K562 (cell line): ENCODE measurements at regions not wholly inside any gene's neighbourhood (a gene's known extent, or its start where the extent isn't known, plus 50 kb on each side); places are given as distances from the start of the nearest gene placed in this dataset.

ENCODE experiments used
- ATAC-seq: fragments of 200-7000 bp; cut with Tn5 transposase; 3 replicates; pipeline ENCODE4 v1.9.1; 2020; ENCODE audit warnings: moderate library complexity
- BruUV-seq: library from RNA; stranded (reverse); fragments of 400-500 nt; replicated peaks from 2 replicates; lab custom pipeline; 2021; lab: Mats Ljungman, UMichigan
- CTCF ChIA-PET: fragments of 300-600 bp; formaldehyde crosslinking; extraction: SDS; loops from one replicate; lab custom pipeline; 2021; ENCODE audit warnings: low intra/inter-chr PET ratio; lab: Yijun Ruan, JAX
- POLR2A ChIA-PET: fragments of 300-600, 350-650 bp; sonication (Branson Sonifier 250); formaldehyde crosslinking; extraction: SDS; loops from one replicate; lab custom pipeline; 2021; ENCODE audit warnings: antibody characterized with exemption, inconsistent platforms; lab: Yijun Ruan, JAX
- DNase-seq, 4 experiments: peaks; one replicate each; pipeline versions ENCODE4 v3.0.0 to v3.0.0-alpha.2; 2011 to 2018; ENCODE audit warnings: low spot score in 3 of 4, mixed read lengths in 3 of 4; ENCODE audit errors: extremely low read depth in 1 of 4
- FAIRE-seq: peaks from 2 replicates; lab custom pipeline; 2011; peaks lifted over from hg19 to GRCh38; lab: Jason Lieb, UNC
- H2AFZ ChIP-seq: 2 replicates; pipeline ENCODE4 v1.6.0; 2011; ENCODE audit warnings: low read depth, low read length, control low read depth, inconsistent platforms
- H3K27ac ChIP-seq: fragments of 200-600 bp; 3 replicates; pipeline ENCODE4 v1.8.0; 2011; ENCODE audit warnings: low read depth, mild to moderate bottlenecking, control low read depth, inconsistent platforms, low read length, moderate library complexity, mixed read lengths; ENCODE audit errors: extremely low read depth
- H3K27me3 ChIP-seq, 2 experiments: fragments of 300-600 bp in 1 of 2; 2 replicates in 1 of 2; 3 replicates in 1 of 2; pipeline versions ENCODE4 v1.6.0 to v1.8.0; 2011; ENCODE audit warnings: inconsistent platforms in 2 of 2, low read length in 2 of 2, mild to moderate bottlenecking in 1 of 2, mixed read lengths in 1 of 2, moderate library complexity in 1 of 2; ENCODE audit not compliant: control insufficient read depth in 2 of 2, insufficient read depth in 2 of 2
- H3K36me3 ChIP-seq: fragments of 300-600 bp; 3 replicates; pipeline ENCODE4 v1.8.0; 2011; ENCODE audit warnings: mild to moderate bottlenecking, low read length, inconsistent platforms; ENCODE audit not compliant: control insufficient read depth, insufficient read depth
- H3K4me1 ChIP-seq, 2 experiments: fragments of 200-600 bp in 1 of 2; replicated peaks in 1 of 2; 2 replicates in 1 of 2; 3 replicates in 1 of 2; pipeline versions ENCODE4 v1.5.1 to v1.8.0; 2011; ENCODE audit warnings: inconsistent platforms in 2 of 2, low read length in 2 of 2, mild to moderate bottlenecking in 1 of 2, mixed read lengths in 1 of 2, moderate library complexity in 1 of 2; ENCODE audit not compliant: control insufficient read depth in 2 of 2, insufficient read depth in 2 of 2
- H3K4me2 ChIP-seq: 2 replicates; pipeline ENCODE4 v1.6.1; 2011; ENCODE audit warnings: low read length, control low read depth, inconsistent platforms, mixed read lengths; ENCODE audit not compliant: insufficient read depth
- H3K4me3 ChIP-seq: fragments of 200-600 bp; sonication (generic), shearing (Covaris generic); 2 replicates; pipeline ENCODE4 v1.5.1; 2016; ENCODE audit warnings: control low read depth, inconsistent platforms
- H3K79me2 ChIP-seq: fragments of 200-600 bp; 3 replicates; pipeline ENCODE4 v1.8.0; 2011; ENCODE audit warnings: low read length, inconsistent platforms; ENCODE audit not compliant: control insufficient read depth, insufficient read depth
- H3K9ac ChIP-seq, 2 experiments: 2 replicates each; pipeline versions ENCODE4 v1.6.0 to v1.6.1; 2011; ENCODE audit warnings: low read depth in 2 of 2, low read length in 2 of 2, control low read depth in 1 of 2, inconsistent platforms in 1 of 2, mild to moderate bottlenecking in 1 of 2, mixed read lengths in 1 of 2; ENCODE audit not compliant: insufficient read depth in 1 of 2
- H3K9me1 ChIP-seq: one replicate; pipeline ENCODE4 v1.6.0; 2011; ENCODE audit warnings: inconsistent platforms, mild to moderate bottlenecking, low read length, moderate library complexity; ENCODE audit not compliant: control insufficient read depth, insufficient read depth
- H3K9me3 ChIP-seq: replicated peaks from 2 replicates; pipeline ENCODE4 v1.5.1; 2011; ENCODE audit warnings: low read depth, low read length, inconsistent platforms; ENCODE audit not compliant: control insufficient read depth, insufficient read depth
- H4K20me1 ChIP-seq: replicated peaks from 2 replicates; pipeline ENCODE4 v1.6.1; 2011; ENCODE audit warnings: low read length, inconsistent platforms, mixed read lengths; ENCODE audit not compliant: control insufficient read depth, insufficient read depth
- BACH1 ChIP-seq: fragments of 200-800 bp; sonication (Bioruptor generic); IDR thresholded peaks from 2 replicates; pipeline ENCODE4 v1.6.1; 2016; ENCODE audit warnings: missing genetic modification characterization, missing compliant biosample characterization
- CBX1 ChIP-seq: sonication (generic); IDR thresholded peaks from 2 replicates; pipeline ENCODE4 v1.6.1; 2016; ENCODE audit warnings: antibody characterized with exemption, low read depth, mild to moderate bottlenecking
- CREM ChIP-seq: IDR thresholded peaks from 2 replicates; pipeline ENCODE4 v1.6.1; 2014; ENCODE audit warnings: antibody characterized with exemption, low read depth
- ESRRA ChIP-seq: fragments of 450-650 bp; IDR thresholded peaks from 2 replicates; pipeline ENCODE4 v1.6.1; 2014; ENCODE audit warnings: low read depth, mild to moderate bottlenecking, moderate library complexity, borderline replicate concordance
- HDAC8 ChIP-seq: fragments of 450-650 bp; IDR thresholded peaks from 2 replicates; pipeline ENCODE4 v1.6.1; 2016; ENCODE audit warnings: mild to moderate bottlenecking, missing genetic modification characterization, moderate library complexity, missing compliant biosample characterization
- HINFP ChIP-seq: fragments of 450-650 bp; conservative IDR thresholded peaks from 2 replicates; pipeline ENCODE4 v1.6.1; 2016; ENCODE audit warnings: missing genetic modification characterization, low read depth, mild to moderate bottlenecking, control low read depth, missing compliant biosample characterization
- HMG20B ChIP-seq: fragments of 250-450 bp; sonication (Bioruptor Pico); IDR thresholded peaks from 2 replicates; pipeline ENCODE4 v1.5.0; 2021; ENCODE audit warnings: mild to moderate bottlenecking
- L3MBTL2 ChIP-seq: fragments of 450-650 bp; IDR thresholded peaks from 2 replicates; pipeline ENCODE4 v1.6.1; 2016; ENCODE audit warnings: mild to moderate bottlenecking, moderate library complexity
- LARP7 ChIP-seq: fragments of 450-650 bp; IDR thresholded peaks from 2 replicates; pipeline ENCODE4 v1.6.1; 2016
- MAFF ChIP-seq: IDR thresholded peaks from 2 replicates; pipeline ENCODE4 v1.6.1; 2012; ENCODE audit warnings: low read length, improper control_type of control experiment
- POU5F1 ChIP-seq: fragments of 150-350 bp; IDR thresholded peaks from 2 replicates; pipeline ENCODE4 v1.6.1; 2014; ENCODE audit warnings: borderline replicate concordance, low read length, low read depth, mild to moderate bottlenecking; ENCODE audit not compliant: partially characterized antibody
- RHOXF2B ChIP-seq: fragments of 250-450 bp; sonication (Bioruptor Pico); conservative IDR thresholded peaks from 2 replicates; pipeline ENCODE4 v1.5.1; 2021
- SP2 ChIP-seq: IDR thresholded peaks from 2 replicates; pipeline ENCODE4 v1.6.1; 2011; ENCODE audit warnings: mild to moderate bottlenecking, low read depth, low read length, moderate library complexity; ENCODE audit not compliant: poor library complexity, severe bottlenecking; ENCODE audit errors: extremely low read depth
- TAL1 ChIP-seq: fragments of 450-650 bp; IDR thresholded peaks from 2 replicates; pipeline ENCODE4 v1.6.1; 2016; ENCODE audit warnings: mild to moderate bottlenecking
- TCFL5 ChIP-seq: fragments of 250-450 bp; sonication (Bioruptor Pico); conservative IDR thresholded peaks from 2 replicates; pipeline ENCODE4 v1.6.1; 2021; ENCODE audit warnings: mild to moderate bottlenecking, moderate library complexity, matching md5 sums
- TRIM28 ChIP-seq: fragments of 450-650 bp; IDR thresholded peaks from 2 replicates; pipeline ENCODE4 v1.6.1; 2017
- ZNF143 ChIP-seq: sonication (generic); formaldehyde crosslinking; IDR thresholded peaks from 2 replicates; pipeline ENCODE4 v1.9.0; 2022; ENCODE audit warnings: mild to moderate bottlenecking, missing genetic modification reagents
- ZNF280B ChIP-seq: fragments of 250-450 bp; sonication (Bioruptor Pico); IDR thresholded peaks from 2 replicates; pipeline ENCODE4 v1.5.1; 2021; ENCODE audit warnings: mild to moderate bottlenecking
- ZNF395 ChIP-seq: fragments of 200-800 bp; sonication (Bioruptor generic); IDR thresholded peaks from 2 replicates; pipeline ENCODE4 v1.6.1; 2017; ENCODE audit warnings: missing genetic modification characterization, missing compliant biosample characterization
- ZNF57 ChIP-seq: fragments of 450-650 bp; formaldehyde crosslinking; IDR thresholded peaks from 2 replicates; pipeline ENCODE4 v1.4.0; 2020; ENCODE audit warnings: mild to moderate bottlenecking, moderate library complexity
- WGBS: fragments of 100-300 bp; shearing (Covaris generic); methylation state at CpG from one replicate; pipeline ENCODE4 v1.1.6; 2016; ENCODE audit warnings: low coverage, mixed read lengths; ENCODE audit not compliant: insufficient coverage; ENCODE audit errors: missing lambda C conversion rate; 5-methylcytosine and 5-hydroxymethylcytosine counted together
- in situ Hi-C: fragments of 300-500 bp; cut with MboI; formaldehyde crosslinking; loops from 4 replicates; pipeline ENCODE4 v1.15.0; 2018; ENCODE audit warnings: inconsistent platforms, mixed read lengths
- intact Hi-C: fragments of 100-400 bp; cut with micrococcal nuclease; formaldehyde crosslinking; loops from 2 replicates; pipeline ENCODE4 v1.14.2; 2022

GRCh38 chr1:68936530-68936929 lies 439.6 kb upstream of the DEPDC1 start:
- in situ Hi-C loops, result no loop called here
- Histone ChIP-seq H3K9me1 (no peaks in the 10 kb centered on the region), H3K9ac (no peak overlapping the region), H3K27me3 (no peaks in the 10 kb centered on the region), H3K4me1 (no peaks in the 10 kb centered on the region), H3K27ac (no peak overlapping the region), H3K9me3 (peaks cover 3% of the 10 kb centered on the region; the same call in 1 of the 2 replicates), H2AFZ (no peak overlapping the region), H3K4me2 (no peak overlapping the region), H3K4me3 (no peak overlapping the region), H3K79me2 (no peaks in the 10 kb centered on the region)
- POLR2A ChIA-PET, result no interaction called here
- CTCF ChIA-PET, result no interaction called here
- ATAC-seq (no peak), DNase-seq (no peak), FAIRE-seq (no peak)
- intact Hi-C loops, result no loop called here
- 0% methylated on average over 3 of the region's 3 CpGs for WGBS
- TF ChIP-seq POU5F1 (no peak), CBX1 (no peak), L3MBTL2 (no peak), ZNF280B (no peak), HMG20B (CRISPR knock-in tag) (no peak), TAL1 (no peak), CREM (no peak), MAFF (no peak), BACH1 (tag) (no peak), TCFL5 (CRISPR knock-in tag) (no peak), SP2 (no peak), TRIM28 (no peak), HINFP (tag) (no peak), RHOXF2B (CRISPR knock-in tag) (no peak), ZNF57 (no peak), ESRRA (no peak), HDAC8 (no peak), ZNF395 (CRISPR knock-in tag) (no peak), LARP7 (no peak), ZNF143 (CRISPR knock-in tag) (no peak)
- TF ChIP-seq, all 486 proteins: peak for 0
- H3K36me3 ChIP-seq, result no peaks in the 10 kb centered on the region
- no TSS peak for BruUV-seq
- no peaks in the 10 kb centered on the region for H4K20me1 ChIP-seq
